A549 (cell line): ENCODE measurements at regions not wholly inside any gene's neighbourhood (a gene's known extent, or its start where the extent isn't known, plus 50 kb on each side); places are given as distances from the start of the nearest gene placed in this dataset.

Experiments used
- ATAC-seq, 2 experiments: fragments of 200-7000 bp in 1 of 2; fragments of >200 bp in 1 of 2; cut with Nextera tagmentation in 1 of 2; cut with Tn5 transposase in 1 of 2; 3 replicates each; pipeline versions ENCODE4 v1.8.0 to v1.9.1; 2018 to 2020; ENCODE audit warnings: mild to moderate bottlenecking in 1 of 2, moderate library complexity in 1 of 2
- CTCF ChIA-PET: fragments of 300-600 bp; sonication (Branson Sonifier 250); formaldehyde crosslinking; extraction: SDS; loops from one replicate; lab custom pipeline; 2021; ENCODE audit warnings: antibody characterized with exemption, inconsistent platforms; lab: Yijun Ruan, JAX
- POLR2A ChIA-PET: fragments of 350-600 bp; formaldehyde crosslinking; extraction: SDS; loops from one replicate; lab custom pipeline; 2021; ENCODE audit warnings: antibody characterized with exemption, inconsistent platforms; lab: Yijun Ruan, JAX
- DNase-seq, 2 experiments: peaks; one replicate each; pipeline versions ENCODE4 v3.0.0 to v3.0.0-alpha.2; 2011 to 2016; ENCODE audit warnings: low read depth in 1 of 2, low spot score in 1 of 2
- FAIRE-seq: peaks from 2 replicates; lab custom pipeline; 2011; peaks lifted over from hg19 to GRCh38; lab: Jason Lieb, UNC
- H3K27ac ChIP-seq, 2 experiments: fragments of >200 bp; sonication (Bioruptor Twin); formaldehyde crosslinking; 3 replicates each; pipeline ENCODE4 v1.5.1; 2016 to 2017
- H3K4me1 ChIP-seq: fragments of >200 bp; sonication (Bioruptor Twin); formaldehyde crosslinking; 3 replicates; pipeline ENCODE4 v1.6.1; 2016
- H3K4me2 ChIP-seq: fragments of >200 bp; sonication (Bioruptor Twin); formaldehyde crosslinking; 3 replicates; pipeline ENCODE4 v1.6.1; 2016
- H3K4me3 ChIP-seq: fragments of >200 bp; sonication (Bioruptor Twin); formaldehyde crosslinking; 3 replicates; pipeline ENCODE4 v1.5.1; 2016
- H3K9me3 ChIP-seq: fragments of >200 bp; sonication (Bioruptor Twin); formaldehyde crosslinking; 3 replicates; pipeline ENCODE4 v1.6.1; 2016
- CBX8 ChIP-seq: fragments of 200-600 bp; sonication (generic); IDR thresholded peaks from 2 replicates; pipeline ENCODE4 v1.6.1; 2016
- CHD4 ChIP-seq: fragments of 200-600 bp; sonication (generic); IDR thresholded peaks from 2 replicates; pipeline ENCODE4 v1.6.1; 2016; ENCODE audit warnings: antibody characterized with exemption, mild to moderate bottlenecking, borderline replicate concordance
- EHF ChIP-seq: fragments of 250-450 bp; sonication (Bioruptor Pico); IDR thresholded peaks from 2 replicates; pipeline ENCODE4 v1.5.0; 2020; ENCODE audit warnings: mild to moderate bottlenecking
- EHMT2 ChIP-seq: fragments of 200-600 bp; sonication (generic); IDR thresholded peaks from 2 replicates; pipeline ENCODE4 v1.6.1; 2016; ENCODE audit warnings: antibody characterized with exemption, low read depth, mild to moderate bottlenecking, moderate library complexity
- FOSB ChIP-seq: fragments of 250-450 bp; sonication (Bioruptor Pico); IDR thresholded peaks from 2 replicates; pipeline ENCODE4 v1.5.0; 2020; ENCODE audit warnings: mild to moderate bottlenecking, moderate library complexity
- FOXS1 ChIP-seq: fragments of 250-450 bp; sonication (Bioruptor Pico); IDR thresholded peaks from 2 replicates; pipeline ENCODE4 v1.5.0; 2020; ENCODE audit warnings: mild to moderate bottlenecking, moderate library complexity
- HEYL ChIP-seq: fragments of 250-450 bp; sonication (Bioruptor Pico); IDR thresholded peaks from 2 replicates; pipeline ENCODE4 v1.8.0; 2021; ENCODE audit warnings: mild to moderate bottlenecking, moderate library complexity
- HOXB13 ChIP-seq: fragments of 250-450 bp; sonication (Bioruptor Pico); IDR thresholded peaks from 2 replicates; pipeline ENCODE4 v1.5.0; 2020; ENCODE audit warnings: low read depth, mild to moderate bottlenecking, moderate library complexity
- HOXB5 ChIP-seq: fragments of 250-450 bp; sonication (Bioruptor Pico); IDR thresholded peaks from 2 replicates; pipeline ENCODE4 v1.5.0; 2020; ENCODE audit warnings: mild to moderate bottlenecking, moderate library complexity
- KDM1A ChIP-seq: fragments of 200-600 bp; sonication (generic); IDR thresholded peaks from 2 replicates; pipeline ENCODE4 v1.6.1; 2016; ENCODE audit warnings: low read depth, mild to moderate bottlenecking
- KDM5A ChIP-seq: fragments of 200-600 bp; sonication (generic); IDR thresholded peaks from 2 replicates; pipeline ENCODE4 v1.6.1; 2016; ENCODE audit warnings: antibody characterized with exemption, mild to moderate bottlenecking
- MAFK ChIP-seq: fragments of 450-650 bp; IDR thresholded peaks from 2 replicates; pipeline ENCODE4 v1.6.1; 2014; ENCODE audit not compliant: partially characterized antibody
- NR3C1 ChIP-seq: fragments of >200 bp; sonication (Bioruptor Twin); formaldehyde crosslinking; IDR thresholded peaks from 3 replicates; pipeline ENCODE4 v1.6.1; 2017
- PHF8 ChIP-seq: fragments of 200-600 bp; sonication (generic); IDR thresholded peaks from 2 replicates; pipeline ENCODE4 v1.6.1; 2016; ENCODE audit warnings: low read depth, mild to moderate bottlenecking, antibody characterized with exemption, moderate library complexity, borderline replicate concordance
- POLR2A ChIP-seq: IDR thresholded peaks from 2 replicates; pipeline ENCODE4 v1.6.1; 2012; ENCODE audit warnings: mild to moderate bottlenecking, low read length
- POLR2AphosphoS2 ChIP-seq: conservative IDR thresholded peaks from 2 replicates; pipeline ENCODE4 v1.6.1; 2012; ENCODE audit warnings: low read length, improper control_type of control experiment, inconsistent platforms
- RARB ChIP-seq: fragments of 250-450 bp; sonication (Bioruptor Pico); IDR thresholded peaks from 2 replicates; pipeline ENCODE4 v1.8.0; 2021; ENCODE audit warnings: mild to moderate bottlenecking, moderate library complexity
- SMC3 ChIP-seq: fragments of >200 bp; sonication (Bioruptor Twin); formaldehyde crosslinking; IDR thresholded peaks from 3 replicates; pipeline ENCODE4 v1.6.1; 2018; ENCODE audit warnings: inconsistent platforms
- SREBF2 ChIP-seq: fragments of 450-650 bp; IDR thresholded peaks from 2 replicates; pipeline ENCODE4 v1.6.1; 2014; ENCODE audit warnings: mild to moderate bottlenecking, moderate library complexity
- TFCP2L1 ChIP-seq: fragments of 250-450 bp; sonication (Bioruptor Pico); IDR thresholded peaks from 2 replicates; pipeline ENCODE4 v1.5.0; 2021; ENCODE audit warnings: mild to moderate bottlenecking
- USF2 ChIP-seq: fragments of 450-650 bp; IDR thresholded peaks from 2 replicates; pipeline ENCODE4 v1.6.1; 2014; ENCODE audit warnings: antibody characterized with exemption
- ZNF302 ChIP-seq: fragments of 250-450 bp; sonication (Bioruptor Pico); IDR thresholded peaks from 2 replicates; pipeline ENCODE4 v1.9.0; 2021; ENCODE audit warnings: inconsistent platforms, mild to moderate bottlenecking, moderate library complexity
- WGBS: methylation state at CpG from one replicate; pipeline ENCODE4 v1.1.6; 2017; ENCODE audit errors: missing lambda C conversion rate; 5-methylcytosine and 5-hydroxymethylcytosine counted together
- TF ChIP-seq, protein P1 (sequence below): IDR thresholded peaks from 2 replicates; pipeline ENCODE4 v1.6.1; 2012
- TF ChIP-seq, protein P2 (sequence below): fragments of 250-450 bp; sonication (Bioruptor Pico); IDR thresholded peaks from 2 replicates; pipeline ENCODE4 v1.5.0; 2021; ENCODE audit warnings: mild to moderate bottlenecking, moderate library complexity, borderline replicate concordance

GRCh38 chr6:21312118-21312517 lies 281.4 kb upstream of the SOX4 start:
- Histone ChIP-seq H3K27ac (no peak overlapping the region), H3K4me1 (no peaks in the 10 kb centered on the region), H3K9me3 (no peaks in the 10 kb centered on the region), H3K4me2 (no peak overlapping the region), H3K4me3 (no peak overlapping the region)
- POLR2A ChIA-PET = no interaction called here
- TF ChIP-seq NR3C1 (no peak), CHD4 (no peak), KDM1A (no peak)
- FAIRE-seq (no peak), ATAC-seq (no peak), DNase-seq (no peak)
- WGBS = 94% methylated on average over 4 of the region's 4 CpGs
- CTCF ChIA-PET = no interaction called here

DNA sequence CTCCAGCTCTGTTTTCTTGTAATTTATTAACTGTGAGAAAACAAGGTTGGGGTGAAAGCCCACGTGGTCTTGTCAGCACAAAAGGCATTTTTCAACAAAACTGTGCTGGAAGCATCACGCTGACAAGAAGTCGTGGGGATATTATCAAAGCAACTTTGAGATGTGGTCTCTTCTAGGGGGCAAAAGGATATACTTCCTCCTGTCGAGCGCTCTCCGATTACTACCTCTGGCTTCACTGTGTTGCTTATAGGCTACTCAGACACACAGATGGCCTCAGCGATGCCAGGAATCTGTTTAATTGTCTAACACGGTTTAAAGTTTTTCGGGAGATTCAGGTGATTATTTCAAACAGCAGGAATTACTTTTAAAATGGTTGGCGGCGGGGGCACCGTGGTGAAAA lies 275.9 kb upstream of the SOX4 start:
- H3K4me2 ChIP-seq = no peak overlapping the region
- TF ChIP-seq MAFK (no peak), CHD4 (no peak), KDM5A (no peak), HOXB5 (no peak), HEYL (no peak), RARB (CRISPR knock-in tag) (no peak)
- ATAC-seq = no peak
- H3K4me1 ChIP-seq = no peaks in the 10 kb centered on the region
- WGBS = 76% methylated on average over 12 of the region's 12 CpGs
- no peak for FAIRE-seq
- POLR2A ChIA-PET = no interaction called here
- CTCF ChIA-PET = no interaction called here
- no peak for DNase-seq
- H3K9me3 ChIP-seq = no peaks in the 10 kb centered on the region
- H3K27ac ChIP-seq = no peak overlapping the region
- H3K4me3 ChIP-seq = no peak overlapping the region

DNA sequence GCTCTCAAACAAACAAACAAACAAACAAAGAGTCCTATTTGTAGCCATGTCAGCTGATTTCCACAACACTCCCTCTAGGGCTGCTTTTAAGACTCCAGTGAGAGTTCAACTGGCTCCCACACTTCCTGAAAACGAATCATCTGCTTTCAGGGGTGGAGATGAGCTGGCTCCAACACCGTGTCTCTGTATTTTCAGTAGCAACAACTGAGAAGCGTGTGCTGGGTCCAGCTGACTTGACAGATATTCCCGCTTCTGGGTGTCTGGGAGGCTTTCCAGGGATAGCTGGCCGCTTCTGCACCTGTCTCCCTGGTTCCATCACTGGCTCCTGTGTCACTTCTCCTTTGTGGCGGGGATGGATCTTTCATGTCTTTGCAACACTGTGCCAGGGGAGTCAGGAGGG lies 272.5 kb upstream of the SOX4 start:
- H3K4me3 ChIP-seq = no peak overlapping the region
- peaks cover 9% of the 10 kb centered on the region; the same call in 1 of the 3 replicates for H3K4me1 ChIP-seq
- FAIRE-seq (no peak), DNase-seq (no peak), ATAC-seq (no peak)
- no peak overlapping the region for H3K27ac ChIP-seq
- CTCF ChIA-PET = interaction anchor here (0.7 kb wide), 2 partner anchors 13 to 56 kb away, joined by 3 read pairs; no protein-coding TSS in a partner anchor
- TF ChIP-seq FOXS1 (CRISPR knock-in tag) (no peak), HOXB13 (CRISPR knock-in tag) (no peak), CHD4 (no peak), USF2 (no peak), MAFK (no peak), SMC3 (no peak), SREBF2 (no peak), EHMT2 (no peak), HOXB5 (no peak), FOSB (CRISPR knock-in tag) (no peak), ZNF302 (CRISPR knock-in tag) (no peak), NR3C1 (no peak), TFCP2L1 (CRISPR knock-in tag) (no peak), CBX8 (no peak), POLR2AphosphoS2 (no peak), POLR2A (no peak), EHF (CRISPR knock-in tag) (no peak), PHF8 (no peak)
- TF ChIP-seq, protein P1, sequence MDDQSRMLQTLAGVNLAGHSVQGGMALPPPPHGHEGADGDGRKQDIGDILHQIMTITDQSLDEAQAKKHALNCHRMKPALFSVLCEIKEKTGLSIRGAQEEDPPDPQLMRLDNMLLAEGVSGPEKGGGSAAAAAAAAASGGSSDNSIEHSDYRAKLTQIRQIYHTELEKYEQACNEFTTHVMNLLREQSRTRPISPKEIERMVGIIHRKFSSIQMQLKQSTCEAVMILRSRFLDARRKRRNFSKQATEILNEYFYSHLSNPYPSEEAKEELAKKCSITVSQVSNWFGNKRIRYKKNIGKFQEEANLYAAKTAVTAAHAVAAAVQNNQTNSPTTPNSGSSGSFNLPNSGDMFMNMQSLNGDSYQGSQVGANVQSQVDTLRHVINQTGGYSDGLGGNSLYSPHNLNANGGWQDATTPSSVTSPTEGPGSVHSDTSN = no peak
- TF ChIP-seq, protein P2, sequence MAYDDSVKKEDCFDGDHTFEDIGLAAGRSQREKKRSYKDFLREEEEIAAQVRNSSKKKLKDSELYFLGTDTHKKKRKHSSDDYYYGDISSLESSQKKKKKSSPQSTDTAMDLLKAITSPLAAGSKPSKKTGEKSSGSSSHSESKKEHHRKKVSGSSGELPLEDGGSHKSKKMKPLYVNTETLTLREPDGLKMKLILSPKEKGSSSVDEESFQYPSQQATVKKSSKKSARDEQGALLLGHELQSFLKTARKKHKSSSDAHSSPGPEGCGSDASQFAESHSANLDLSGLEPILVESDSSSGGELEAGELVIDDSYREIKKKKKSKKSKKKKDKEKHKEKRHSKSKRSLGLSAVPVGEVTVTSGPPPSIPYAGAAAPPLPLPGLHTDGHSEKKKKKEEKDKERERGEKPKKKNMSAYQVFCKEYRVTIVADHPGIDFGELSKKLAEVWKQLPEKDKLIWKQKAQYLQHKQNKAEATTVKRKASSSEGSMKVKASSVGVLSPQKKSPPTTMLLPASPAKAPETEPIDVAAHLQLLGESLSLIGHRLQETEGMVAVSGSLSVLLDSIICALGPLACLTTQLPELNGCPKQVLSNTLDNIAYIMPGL (CRISPR knock-in tag) = no peak
- H3K4me2 ChIP-seq = no peak overlapping the region
- POLR2A ChIA-PET = no interaction called here
- no peaks in the 10 kb centered on the region for H3K9me3 ChIP-seq
- WGBS = 67% methylated on average over 6 of the region's 6 CpGs
